Esophagus (tissue), 2 donors: ENCODE measurements at regions not wholly inside any gene's neighbourhood (a gene's known extent, or its start where the extent isn't known, plus 50 kb on each side); places are given as distances from the start of the nearest gene placed in this dataset.

Experiments used
- H3K27ac ChIP-seq, 2 donors: one replicate each; pipeline ENCODE4 v1.5.1; 2013; ENCODE audit warnings: low read depth in 2 of 2, mild to moderate bottlenecking in 2 of 2, inconsistent platforms in 1 of 2, low read length in 1 of 2, moderate library complexity in 1 of 2
- H3K27me3 ChIP-seq, 2 donors: one replicate each; pipeline ENCODE4 v1.6.1; 2013; ENCODE audit warnings: low read length in 2 of 2, control low read depth in 1 of 2, mild to moderate bottlenecking in 1 of 2; ENCODE audit not compliant: insufficient read depth in 2 of 2, control insufficient read depth in 1 of 2
- H3K36me3 ChIP-seq, 2 donors: one replicate each; pipeline ENCODE4 v1.6.1; 2013; ENCODE audit warnings: low read length in 1 of 2; ENCODE audit not compliant: control insufficient read depth in 2 of 2, insufficient read depth in 2 of 2
- H3K4me1 ChIP-seq, 2 donors: one replicate each; pipeline ENCODE4 v1.6.1; 2013; ENCODE audit warnings: low read length in 1 of 2; ENCODE audit not compliant: control insufficient read depth in 2 of 2, insufficient read depth in 2 of 2
- H3K4me3 ChIP-seq, 2 donors: one replicate each; pipeline ENCODE4 v1.5.1; 2013; ENCODE audit warnings: low read length in 2 of 2, mild to moderate bottlenecking in 2 of 2, low read depth in 1 of 2, moderate library complexity in 1 of 2
- H3K9me3 ChIP-seq, 2 donors: one replicate each; pipeline ENCODE4 v1.6.1; 2013; ENCODE audit warnings: mild to moderate bottlenecking in 2 of 2, low read depth in 1 of 2, low read length in 1 of 2, moderate library complexity in 1 of 2; ENCODE audit not compliant: control insufficient read depth in 2 of 2, insufficient read depth in 1 of 2
- WGBS, 2 donors: extraction: QIAGEN DNeasy Blood & Tissue Kit; methylation state at CpG; one replicate each; pipeline ENCODE4 v1.1.7; 2013; 5-methylcytosine and 5-hydroxymethylcytosine counted together
- donor health status: healthy with polysubstance abuse.
- donor health status: Bipolar disorder and iron deficiency.

- Histone ChIP-seq H3K4me3 (no peak overlapping the region), H3K4me1 (no peaks in the 10 kb centered on the region), H3K27ac (no peak overlapping the region), H3K36me3 (no peaks in the 10 kb centered on the region), H3K9me3 (peaks cover 0 to 3% of the 10 kb centered on the region in 2 donors), H3K27me3 (no peaks in the 10 kb centered on the region)
- WGBS, 2 donors = 81 to 85% methylated on average over 8 of the region's 8 CpGs
Observed at GRCh38 chr2:238742664-238743063, 105.2 kb upstream of the TWIST2 start.

GRCh38 chr2:238743243-238744065 lies 104.4 kb upstream of the TWIST2 start:
- WGBS, 2 donors = 55 to 59% methylated on average over 21 of the region's 21 CpGs
- H3K4me1 ChIP-seq = no peaks in the 10 kb centered on the region
- no peak overlapping the region for H3K27ac ChIP-seq
- H3K36me3 ChIP-seq = no peaks in the 10 kb centered on the region
- H3K4me3 ChIP-seq = no peak overlapping the region
- H3K27me3 ChIP-seq = no peaks in the 10 kb centered on the region
- peaks cover 0 to 3% of the 10 kb centered on the region in 2 donors for H3K9me3 ChIP-seq

- H3K27ac ChIP-seq = no peak overlapping the region
Observed at GRCh38 chr2:238744951-238745350, 102.9 kb upstream of the TWIST2 start.

GRCh38 chr2:238745997-238746396 lies 101.9 kb upstream of the TWIST2 start:
- no peak overlapping the region for H3K4me3 ChIP-seq
- H3K27me3 ChIP-seq = no peaks in the 10 kb centered on the region
- H3K4me1 ChIP-seq = no peaks in the 10 kb centered on the region
- H3K36me3 ChIP-seq = no peaks in the 10 kb centered on the region
- H3K27ac ChIP-seq = no peak overlapping the region
- peaks cover 0 to 6% of the 10 kb centered on the region in 2 donors for H3K9me3 ChIP-seq
- WGBS, 2 donors = 77 to 81% methylated on average over 5 of the region's 5 CpGs

More at GRCh38 chr2:238744951-238745350, 102.9 kb upstream of the TWIST2 start:
- H3K27me3 ChIP-seq = no peaks in the 10 kb centered on the region
- peaks cover 0 to 6% of the 10 kb centered on the region in 2 donors for H3K9me3 ChIP-seq
- no peak overlapping the region for H3K4me3 ChIP-seq
- no peaks in the 10 kb centered on the region for H3K36me3 ChIP-seq
- 89% methylated on average over 13 of the region's 13 CpGs for WGBS, 2 donors
- no peaks in the 10 kb centered on the region for H3K4me1 ChIP-seq

- Histone ChIP-seq H3K4me3 (no peak overlapping the region), H3K27me3 (no peaks in the 10 kb centered on the region), H3K9me3 (peaks cover 0 to 6% of the 10 kb centered on the region in 2 donors), H3K4me1 (no peaks in the 10 kb centered on the region), H3K27ac (no peak overlapping the region), H3K36me3 (no peaks in the 10 kb centered on the region)
- WGBS, 2 donors = 86 to 92% methylated on average over 18 of the region's 18 CpGs
Observed at GRCh38 chr2:238747114-238747513, 100.8 kb upstream of the TWIST2 start.

- Histone ChIP-seq H3K27me3 (no peaks in the 10 kb centered on the region), H3K36me3 (no peaks in the 10 kb centered on the region), H3K9me3 (peaks cover 0 to 6% of the 10 kb centered on the region in 2 donors), H3K27ac (no peak overlapping the region), H3K4me3 (no peak overlapping the region), H3K4me1 (no peaks in the 10 kb centered on the region)
- WGBS, 2 donors = 84 to 95% methylated on average over 3 of the region's 3 CpGs
Observed at GRCh38 chr2:238747557-238747956, 100.3 kb upstream of the TWIST2 start.

GRCh38 chr2:238750212-238750904 lies 97.5 kb upstream of the TWIST2 start:
- Histone ChIP-seq H3K27ac (no peak overlapping the region), H3K4me3 (no peak overlapping the region), H3K36me3 (no peaks in the 10 kb centered on the region), H3K27me3 (no peaks in the 10 kb centered on the region), H3K9me3 (peaks cover 0 to 6% of the 10 kb centered on the region in 2 donors), H3K4me1 (no peaks in the 10 kb centered on the region)
- 87 to 92% methylated on average over 3 of the region's 3 CpGs for WGBS, 2 donors

GRCh38 chr2:238754259-238754658 lies 93.6 kb upstream of the TWIST2 start:
- Histone ChIP-seq H3K27me3 (no peaks in the 10 kb centered on the region), H3K9me3 (peaks cover 0 to 3% of the 10 kb centered on the region in 2 donors), H3K4me3 (no peak overlapping the region), H3K4me1 (no peaks in the 10 kb centered on the region), H3K27ac (no peak overlapping the region), H3K36me3 (no peaks in the 10 kb centered on the region)
- WGBS, 2 donors = 57 to 66% methylated on average over 8 of the region's 8 CpGs

GRCh38 chr2:238761868-238762267 lies 86.0 kb upstream of the TWIST2 start:
- Histone ChIP-seq H3K4me3 (no peak overlapping the region), H3K36me3 (no peaks in the 10 kb centered on the region), H3K9me3 (no peaks in the 10 kb centered on the region), H3K27ac (no peak overlapping the region), H3K4me1 (no peaks in the 10 kb centered on the region), H3K27me3 (no peaks in the 10 kb centered on the region)
- WGBS, 2 donors = 18% methylated on average over 7 of the region's 7 CpGs
